NCI-H2029 treated with DMSO at 0.1 percent for 48 hours (cell line): ENCODE measurements at regions not wholly inside any gene's neighbourhood (a gene's known extent, or its start where the extent isn't known, plus 50 kb on each side); places are given as distances from the start of the nearest gene placed in this dataset.

Source experiments
- DNase-seq: peaks from one replicate; lab custom pipeline; 2025; lab: John Stamatoyannopoulos, UW

GRCh38 chr3:104503022-104503421 lies 863.7 kb upstream of the ALCAM start:
- no peak for DNase-seq

DNA sequence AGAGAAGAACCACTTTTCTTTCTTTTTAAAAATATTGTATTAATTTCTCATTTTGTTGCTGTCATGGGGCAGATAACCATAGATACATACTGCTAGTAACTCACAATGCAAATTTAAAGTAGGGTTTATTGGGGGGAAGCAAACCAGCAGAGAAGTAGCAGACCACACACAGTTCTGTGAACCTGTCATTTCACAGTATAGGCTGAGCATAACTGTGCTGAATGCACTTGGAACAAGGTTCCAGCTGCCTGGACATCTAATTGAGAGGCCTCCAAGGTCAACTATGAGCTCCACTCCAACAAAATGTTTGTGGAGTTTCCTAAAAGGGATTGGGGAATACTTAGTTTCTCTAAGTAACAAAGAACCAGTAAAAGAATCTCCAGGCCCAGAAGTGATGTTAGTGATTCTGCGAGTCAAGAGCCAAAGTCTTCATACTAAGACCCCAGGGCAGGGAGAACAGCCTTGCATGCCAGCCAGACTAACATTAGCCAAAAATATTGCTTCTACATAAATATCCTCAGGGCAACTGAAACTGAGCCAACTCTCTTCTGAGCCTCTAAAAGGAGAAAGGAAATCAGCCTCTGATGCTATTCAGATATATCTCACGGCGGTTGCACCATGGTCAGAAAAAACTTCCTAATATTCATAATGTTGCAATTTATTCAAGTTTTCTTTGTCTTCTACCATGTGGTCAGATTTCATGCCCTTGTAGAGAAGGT lies 856.4 kb upstream of the ALCAM start:
- DNase-seq: no peak

- no peak for DNase-seq
Observed at GRCh38 chr3:104514371-104514770, 852.3 kb upstream of the ALCAM start.

DNA sequence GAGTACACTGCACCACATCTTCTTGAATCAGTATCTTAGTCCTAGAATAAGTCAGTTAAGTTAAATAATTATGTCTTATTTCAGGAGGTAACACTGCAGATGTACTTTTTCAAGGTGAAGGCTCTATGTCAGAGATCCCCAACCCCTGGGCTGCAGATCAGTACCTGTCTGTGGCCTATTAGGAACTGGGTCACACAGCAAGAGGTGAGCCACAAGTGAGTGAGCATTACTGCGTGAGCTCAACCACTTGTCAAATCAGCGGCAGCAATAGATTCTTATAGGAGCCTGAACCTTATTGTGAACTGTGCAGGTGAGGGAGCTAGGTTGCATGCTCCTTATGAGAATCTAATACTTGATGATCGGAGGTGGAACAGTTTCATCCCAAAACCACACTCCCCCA lies 851.9 kb upstream of the ALCAM start:
- DNase-seq: no peak

DNA sequence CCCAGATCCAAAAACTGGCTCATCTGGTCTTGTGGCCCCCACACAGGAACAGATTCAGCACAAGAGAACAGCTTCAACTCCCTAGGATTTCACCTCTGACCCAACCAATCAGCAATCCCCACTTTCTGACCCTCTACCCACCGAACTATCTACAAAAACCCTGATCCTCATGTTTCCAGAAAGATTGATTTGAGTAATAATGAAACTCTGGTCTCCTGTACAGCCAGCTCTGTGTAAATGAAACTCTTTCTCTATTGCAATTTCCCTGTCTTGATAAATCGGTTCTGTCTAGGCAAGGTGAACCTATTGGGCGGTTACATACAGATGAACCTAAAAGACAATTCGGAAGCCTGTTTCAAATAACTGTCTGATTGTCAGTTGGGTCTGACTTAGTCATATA lies 847.6 kb upstream of the ALCAM start:
- DNase-seq: no peak

DNA sequence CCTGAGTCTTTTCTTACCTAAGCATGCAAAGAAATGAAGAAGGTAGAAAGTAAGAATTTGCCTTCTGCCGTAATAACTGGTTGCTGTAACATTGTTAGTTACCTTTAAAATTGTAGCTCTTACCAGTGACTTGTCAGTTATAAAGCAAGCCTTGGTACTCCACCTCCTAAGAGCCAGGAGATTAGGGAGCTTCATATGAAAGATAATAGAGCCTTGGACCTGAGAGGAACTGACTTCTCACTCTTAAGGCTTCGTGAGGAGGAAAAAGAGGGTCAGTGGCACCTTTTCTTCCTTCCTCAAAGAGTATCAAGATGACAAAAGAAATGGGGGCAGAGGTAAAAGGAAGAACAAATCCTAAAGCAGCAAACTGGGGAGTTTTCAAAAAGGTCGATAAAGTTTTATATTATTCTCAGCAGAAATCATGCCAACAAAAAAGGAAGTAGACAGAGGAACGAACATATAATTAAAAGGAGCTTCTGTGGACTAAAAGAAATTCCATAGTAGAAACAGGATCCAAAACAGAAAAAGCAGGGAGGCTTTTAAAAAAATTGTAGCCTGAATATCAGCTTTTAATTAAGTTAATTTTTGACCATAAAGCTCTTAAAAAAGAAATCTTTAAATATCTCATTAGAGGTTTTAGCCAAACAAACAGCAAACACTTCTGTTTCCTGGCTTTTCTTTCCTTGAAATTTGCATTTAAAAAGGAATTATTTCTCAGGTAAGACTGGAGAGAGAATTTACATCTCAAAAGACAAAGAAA lies 847.1 kb upstream of the ALCAM start:
- no peak for DNase-seq

DNA sequence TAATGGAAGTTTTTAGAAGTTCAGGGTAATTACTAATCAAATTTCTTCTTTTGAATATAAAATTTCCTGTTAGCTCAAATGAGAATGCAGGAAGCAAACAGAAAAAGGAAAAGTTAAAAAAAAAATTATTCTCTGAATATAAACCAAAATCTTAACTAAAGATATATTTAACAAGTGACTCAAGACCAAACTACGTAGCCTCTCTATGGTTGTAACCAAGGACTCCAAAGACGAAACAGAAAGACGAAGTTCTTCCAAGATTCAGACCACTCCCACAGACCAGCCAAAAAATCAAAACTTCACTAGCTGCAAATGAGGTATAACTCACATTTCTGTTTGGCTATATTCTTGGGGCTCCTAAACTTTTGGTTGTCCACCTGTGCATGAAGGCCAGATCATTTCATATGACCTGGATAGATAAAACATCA lies 846.5 kb upstream of the ALCAM start:
- no peak for DNase-seq

- no peak for DNase-seq
Observed at GRCh38 chr3:104521606-104522336, 844.9 kb upstream of the ALCAM start.

DNA sequence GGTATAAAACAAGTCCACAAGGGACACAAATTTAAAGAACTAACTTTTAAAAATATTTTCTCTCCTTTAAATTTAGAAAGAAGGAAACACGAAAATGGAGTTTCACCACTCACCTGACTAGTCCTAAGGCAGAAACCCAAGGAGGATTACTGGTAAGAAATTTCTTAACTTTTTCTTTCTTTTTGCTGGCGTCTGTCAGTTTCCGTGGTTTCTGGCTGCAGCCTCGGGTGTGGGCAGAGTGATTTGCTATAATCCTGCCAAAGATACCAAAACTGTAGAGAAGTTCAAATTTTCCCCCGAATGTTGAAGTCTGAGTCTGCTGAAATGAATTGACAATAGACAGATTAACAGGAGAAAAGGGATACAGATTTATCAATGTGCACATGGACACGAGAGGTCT lies 843.6 kb upstream of the ALCAM start:
- DNase-seq: no peak

GRCh38 chr3:104526901-104527401 lies 839.8 kb upstream of the ALCAM start:
- no peak for DNase-seq

DNA sequence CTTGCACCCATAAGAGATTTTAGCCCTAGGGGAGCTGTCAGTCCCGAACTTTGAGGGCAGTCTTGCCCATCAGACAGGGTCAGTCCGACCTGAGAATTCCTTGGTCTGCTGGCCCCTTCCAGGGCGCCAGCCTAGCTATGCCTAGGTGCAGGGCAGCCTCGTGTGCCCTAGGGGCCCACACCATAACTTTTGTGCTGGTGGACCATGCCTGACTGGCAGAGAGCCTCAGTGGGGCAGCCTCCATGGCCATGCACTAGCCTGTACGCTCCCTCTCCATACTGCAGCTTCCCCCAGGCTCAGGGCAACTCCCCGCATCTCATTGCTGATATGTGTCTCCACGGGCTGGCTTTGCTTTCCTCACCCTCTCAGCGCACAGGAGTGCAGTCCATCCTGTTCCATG lies 835.8 kb upstream of the ALCAM start:
- no peak for DNase-seq

GRCh38 chr3:104536715-104537114 lies 830.0 kb upstream of the ALCAM start:
- DNase-seq: no peak

GRCh38 chr3:104537323-104537722 lies 829.4 kb upstream of the ALCAM start:
- no peak for DNase-seq

DNA sequence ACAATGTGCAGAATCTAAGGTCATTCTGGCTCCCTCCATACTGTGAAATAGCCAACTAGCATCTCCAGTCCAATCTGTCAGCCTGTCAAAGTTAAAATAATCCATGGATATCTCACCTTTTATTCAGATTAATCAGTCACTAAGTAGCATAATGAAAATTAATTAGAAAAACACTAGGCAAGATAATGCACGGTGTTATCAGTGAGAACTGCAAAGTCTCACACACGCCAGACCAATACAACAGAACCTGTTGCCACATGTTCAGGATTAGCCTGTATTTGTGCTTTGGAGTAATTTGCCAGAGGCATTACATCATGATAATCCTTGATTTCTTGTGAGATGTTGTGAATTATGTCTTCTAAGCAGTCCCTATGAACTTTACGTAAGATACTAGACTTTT lies 820.4 kb upstream of the ALCAM start:
- DNase-seq: no peak

- no peak for DNase-seq
Observed at GRCh38 chr3:104547031-104547430, 819.7 kb upstream of the ALCAM start.

DNA sequence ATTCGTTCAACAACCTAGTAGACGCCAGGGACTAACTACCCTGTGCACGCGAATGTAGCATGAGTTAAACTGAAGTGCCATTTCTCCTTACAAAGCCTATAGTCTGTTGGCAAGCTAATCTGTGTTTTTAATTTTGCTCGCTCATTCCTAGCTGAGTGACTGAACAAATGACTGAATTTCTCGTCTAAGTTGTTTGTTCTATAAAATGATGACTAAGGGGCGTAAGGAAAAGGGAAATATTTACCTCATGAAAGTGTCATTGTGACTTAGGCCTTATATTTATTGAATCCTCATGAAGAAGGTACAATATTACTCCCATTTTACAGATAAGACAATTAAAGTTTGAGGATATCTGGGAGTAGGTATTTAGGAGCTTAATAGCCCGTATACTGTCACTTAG lies 818.3 kb upstream of the ALCAM start:
- DNase-seq: no peak

- no peak for DNase-seq
Observed at GRCh38 chr3:104549099-104549714, 817.5 kb upstream of the ALCAM start.

- no peak for DNase-seq
Observed at GRCh38 chr3:104553121-104553520, 813.6 kb upstream of the ALCAM start.

- DNase-seq: no peak
Observed at GRCh38 chr3:104554425-104554824, 812.3 kb upstream of the ALCAM start.

- no peak for DNase-seq
Observed at GRCh38 chr3:104555728-104556127, 811.0 kb upstream of the ALCAM start.

DNA sequence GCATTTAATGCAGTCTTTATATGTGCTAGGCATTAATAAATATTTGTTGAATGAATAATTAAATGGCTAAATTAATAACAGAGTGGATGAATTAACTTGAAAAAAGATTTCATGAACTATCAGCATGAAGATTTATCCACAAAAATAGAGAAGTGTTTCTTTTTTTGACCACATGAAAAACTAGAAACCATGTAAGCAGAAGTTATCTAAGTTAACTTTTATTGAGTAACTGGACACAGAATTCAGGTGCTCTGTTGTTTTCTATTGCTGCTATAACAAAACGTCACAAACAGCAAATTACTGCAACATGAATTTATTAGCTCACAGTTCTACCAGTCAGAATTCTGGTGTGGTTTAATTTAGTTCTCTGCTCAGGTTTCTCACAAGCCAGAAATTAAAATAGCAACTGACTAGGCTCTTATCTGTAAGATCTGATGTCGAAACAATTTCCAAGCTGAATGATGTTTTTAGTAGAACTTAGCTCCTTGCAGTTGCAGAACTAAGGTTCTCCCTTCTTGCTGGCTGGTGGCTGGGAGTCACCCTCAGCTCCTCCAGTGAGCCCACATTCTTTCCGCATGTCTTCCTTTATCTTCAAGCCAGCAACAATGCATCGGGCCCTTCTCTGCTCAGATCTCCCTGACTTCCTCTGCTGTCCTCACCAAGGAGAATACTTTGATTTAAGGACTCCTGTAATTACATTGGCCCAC lies 810.2 kb upstream of the ALCAM start:
- no peak for DNase-seq

GRCh38 chr3:104561324-104561723 lies 805.4 kb upstream of the ALCAM start:
- DNase-seq: no peak
